GM21381 (cell line): ENCODE measurements at regions not wholly inside any gene's neighbourhood (a gene's known extent, or its start where the extent isn't known, plus 50 kb on each side); places are given as distances from the start of the nearest gene placed in this dataset.
"Not testable (repeated sequence)": the region's sequence is repeated elsewhere in the genome, so short reads cannot be mapped to it uniquely, and the experiment has no call there.

Source experiments
- ATAC-seq: cut with Tn5 transposase; IDR thresholded peaks from one replicate; pipeline ENCODE4 v1.9.1; 2021; ENCODE audit warnings: mild to moderate bottlenecking, moderate library complexity; ENCODE audit not compliant: unreplicated experiment

- ATAC-seq = no peak
Measured at GRCh38 chr6:14997507-14997906, 248.4 kb upstream of the JARID2 start.

GRCh38 chr6:14999106-14999505 is 246.8 kb upstream of the JARID2 start:
- ATAC-seq = no peak

- no peak for ATAC-seq
Measured at GRCh38 chr6:15001326-15001910, 244.5 kb upstream of the JARID2 start.

GRCh38 chr6:15008269-15008668 is 237.6 kb upstream of the JARID2 start:
- no peak for ATAC-seq

- ATAC-seq = no peak
Measured at GRCh38 chr6:15014958-15015357, 230.9 kb upstream of the JARID2 start.

- no peak for ATAC-seq
Measured at GRCh38 chr6:15016813-15017212, 229.1 kb upstream of the JARID2 start.

- ATAC-seq = no peak
Measured at GRCh38 chr6:15017261-15017660, 228.6 kb upstream of the JARID2 start.

GRCh38 chr6:15017803-15018202 is 228.1 kb upstream of the JARID2 start:
- ATAC-seq = no peak

GRCh38 chr6:15020119-15020770 is 225.6 kb upstream of the JARID2 start:
- no peak for ATAC-seq

- ATAC-seq = no peak
Measured at GRCh38 chr6:15021074-15021473, 224.8 kb upstream of the JARID2 start.

- ATAC-seq = not testable (repeated sequence)
Measured at GRCh38 chr6:15023018-15023417, 222.9 kb upstream of the JARID2 start.

GRCh38 chr6:15023448-15023847 is 222.4 kb upstream of the JARID2 start:
- peak; percentile 93 for ATAC-seq

GRCh38 chr6:15025446-15025845 is 220.4 kb upstream of the JARID2 start:
- ATAC-seq = no peak

GRCh38 chr6:15026832-15027231 is 219.0 kb upstream of the JARID2 start:
- no peak for ATAC-seq

GRCh38 chr6:15027472-15027871 is 218.4 kb upstream of the JARID2 start:
- no peak for ATAC-seq

- no peak for ATAC-seq
Measured at GRCh38 chr6:15032015-15032414, 213.9 kb upstream of the JARID2 start.

GRCh38 chr6:15033850-15034203 is 212.0 kb upstream of the JARID2 start:
- no peak for ATAC-seq

GRCh38 chr6:15036690-15037245 is 209.1 kb upstream of the JARID2 start:
- no peak for ATAC-seq

- ATAC-seq = no peak
Measured at GRCh38 chr6:15037253-15037652, 208.6 kb upstream of the JARID2 start.

- no peak for ATAC-seq
Measured at GRCh38 chr6:15038013-15038791, 207.7 kb upstream of the JARID2 start.

- no peak for ATAC-seq
Measured at GRCh38 chr6:15039136-15039535, 206.7 kb upstream of the JARID2 start.

GRCh38 chr6:15042938-15043337 is 202.9 kb upstream of the JARID2 start:
- no peak for ATAC-seq
